ENCODE measurements at regions not wholly inside any gene's neighbourhood (a gene's known extent, or its start where the extent isn't known, plus 50 kb on each side); places are given as distances from the start of the nearest gene placed in this dataset.

- Histone ChIP-seq H3K4me1 (peaks cover 0 to 10% (median 4%) of the 10 kb centered on the region in 4 donors), H3K9me3 (no peaks in the 10 kb centered on the region), H3K36me3 (no peaks in the 10 kb centered on the region), H3K4me3 (no peak overlapping the region), H3K27ac (no peak overlapping the region), H3K27me3 (no peaks in the 10 kb centered on the region)
- DNase-seq = no peak
- ATAC-seq (ENCODE audit: low FRiP score in 2 of 2) = no peak
- TF ChIP-seq EP300 (IDR thresholded peaks at IDR 0.05) (no peak), CTCF (IDR thresholded peaks at IDR 0.05) (no peak), POLR2A (IDR thresholded peaks at IDR 0.05) (no peak), POLR2AphosphoS5 (IDR thresholded peaks at IDR 0.05) (no peak)
- 93 to 96% methylated on average over 3 of the region's 3 CpGs for WGBS, 2 donors
These were observed 383.0 kb upstream of the JARID2 start for GRCh38 chr6:14862845-14863244.

- H3K9me3 ChIP-seq = no peaks in the 10 kb centered on the region
- 69 to 72% methylated on average over 14 of the region's 14 CpGs for WGBS, 2 donors
- DNase-seq (no peak), ATAC-seq (ENCODE audit: low FRiP score in 2 of 2) (no peak)
- H3K4me3 ChIP-seq = no peak overlapping the region
- H3K4me1 ChIP-seq = peaks cover 0 to 10% (median 4%) of the 10 kb centered on the region in 4 donors
- TF ChIP-seq CTCF (IDR thresholded peaks at IDR 0.05) (no peak), EP300 (IDR thresholded peaks at IDR 0.05) (no peak), POLR2A (IDR thresholded peaks at IDR 0.05) (no peak), POLR2AphosphoS5 (IDR thresholded peaks at IDR 0.05) (no peak)
- no peaks in the 10 kb centered on the region for H3K27me3 ChIP-seq
- no peaks in the 10 kb centered on the region for H3K36me3 ChIP-seq
- H3K27ac ChIP-seq = no peak overlapping the region
These were observed 381.7 kb upstream of the JARID2 start for GRCh38 chr6:14863902-14864850.

- H3K9me3 ChIP-seq = no peaks in the 10 kb centered on the region
- ATAC-seq (ENCODE audit: low FRiP score in 2 of 2) (peak; percentile 8 to 65), DNase-seq (no peak)
- 27 to 49% methylated on average over 5 of the region's 5 CpGs for WGBS, 2 donors
- peaks cover 0 to 10% (median 4%) of the 10 kb centered on the region in 4 donors for H3K4me1 ChIP-seq
- H3K27ac ChIP-seq = peak overlapping the region in 2 of 4 donors; percentile 28 to 60
- no peaks in the 10 kb centered on the region for H3K36me3 ChIP-seq
- H3K4me3 ChIP-seq = no peak overlapping the region
- no peak for TF ChIP-seq POLR2AphosphoS5 (IDR thresholded peaks at IDR 0.05)
- no peak for TF ChIP-seq EP300 (IDR thresholded peaks at IDR 0.05)
- TF ChIP-seq CTCF (IDR thresholded peaks at IDR 0.05) = no peak
- no peak for TF ChIP-seq POLR2A (IDR thresholded peaks at IDR 0.05)
- H3K27me3 ChIP-seq = no peaks in the 10 kb centered on the region
These were observed 380.3 kb upstream of the JARID2 start for GRCh38 chr6:14865531-14866100.

- no peak for ATAC-seq (ENCODE audit: low FRiP score in 2 of 2)
- WGBS, 2 donors = 88 to 92% methylated on average over 1 of the region's 1 CpG
These were observed 378.1 kb upstream of the JARID2 start for GRCh38 chr6:14867802-14868201.

More at GRCh38 chr6:14867802-14868201, 378.1 kb upstream of the JARID2 start:
- H3K9me3 ChIP-seq = no peaks in the 10 kb centered on the region
- H3K4me1 ChIP-seq = peaks cover 0 to 10% (median 4%) of the 10 kb centered on the region in 4 donors
- DNase-seq = no peak
- no peak overlapping the region for H3K27ac ChIP-seq
- no peak overlapping the region for H3K4me3 ChIP-seq
- H3K27me3 ChIP-seq = no peaks in the 10 kb centered on the region
- TF ChIP-seq POLR2AphosphoS5 (IDR thresholded peaks at IDR 0.05) (no peak), POLR2A (IDR thresholded peaks at IDR 0.05) (no peak), EP300 (IDR thresholded peaks at IDR 0.05) (no peak), CTCF (IDR thresholded peaks at IDR 0.05) (no peak)
- H3K36me3 ChIP-seq = no peaks in the 10 kb centered on the region

Measured in upper lobe of left lung (tissue), 6 donors.